ENCODE measurements at regions not wholly inside any gene's neighbourhood (a gene's known extent, or its start where the extent isn't known, plus 50 kb on each side); places are given as distances from the start of the nearest gene placed in this dataset.

DNA sequence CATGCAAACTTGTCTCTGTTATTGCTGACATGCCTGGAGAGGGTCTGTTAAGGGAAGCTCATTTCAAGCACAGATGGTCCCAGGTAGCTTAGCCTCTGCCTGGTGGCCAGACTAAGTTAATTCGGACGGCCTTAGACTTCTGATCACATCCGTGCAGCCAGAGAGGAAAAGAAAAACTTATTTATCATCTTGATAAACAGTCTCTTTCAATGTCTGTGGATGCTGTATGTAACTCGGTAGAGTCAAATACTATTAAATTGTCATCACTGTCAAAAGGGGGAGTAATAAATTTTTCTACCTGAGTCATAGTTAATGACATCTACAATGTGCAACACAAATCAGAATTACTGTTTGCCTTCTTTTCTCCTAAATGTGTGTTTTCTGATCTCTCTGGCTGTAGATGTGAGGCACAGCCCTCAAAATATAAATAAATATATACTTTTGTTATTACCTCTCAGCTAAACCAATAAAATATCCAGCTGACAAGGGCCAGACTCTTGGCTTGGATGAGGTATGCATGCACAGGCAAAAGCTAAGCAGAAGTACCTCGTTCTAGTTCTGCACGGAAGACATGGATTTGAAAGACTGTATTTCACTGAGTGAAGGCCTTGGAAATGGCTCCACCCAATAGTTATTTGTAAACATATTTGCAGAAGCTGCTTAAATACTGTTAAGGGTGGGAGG is 530.0 kb downstream of the TAFA4 start:
- TF ChIP-seq CTCF (IDR thresholded peaks at IDR 0.05) (no peak), EP300 (IDR thresholded peaks at IDR 0.05) (no peak)

Data from sigmoid colon (tissue), 4 donors.